Activated CD4-positive, alpha-beta T cell treated with anti-CD3 and anti-CD28 coated beads, Interleukin-2, Interleukin-6, amounts not matched to agents 100 ng/mL and 50 ng/mL, durations not matched to agents 16 hours and 8 hours (primary cell): ENCODE measurements at regions not wholly inside any gene's neighbourhood (a gene's known extent, or its start where the extent isn't known, plus 50 kb on each side); places are given as distances from the start of the nearest gene placed in this dataset.

Experiments used
- DNase-seq: peaks from one replicate; pipeline ENCODE4 v3.0.0-alpha.2; 2020

DNA sequence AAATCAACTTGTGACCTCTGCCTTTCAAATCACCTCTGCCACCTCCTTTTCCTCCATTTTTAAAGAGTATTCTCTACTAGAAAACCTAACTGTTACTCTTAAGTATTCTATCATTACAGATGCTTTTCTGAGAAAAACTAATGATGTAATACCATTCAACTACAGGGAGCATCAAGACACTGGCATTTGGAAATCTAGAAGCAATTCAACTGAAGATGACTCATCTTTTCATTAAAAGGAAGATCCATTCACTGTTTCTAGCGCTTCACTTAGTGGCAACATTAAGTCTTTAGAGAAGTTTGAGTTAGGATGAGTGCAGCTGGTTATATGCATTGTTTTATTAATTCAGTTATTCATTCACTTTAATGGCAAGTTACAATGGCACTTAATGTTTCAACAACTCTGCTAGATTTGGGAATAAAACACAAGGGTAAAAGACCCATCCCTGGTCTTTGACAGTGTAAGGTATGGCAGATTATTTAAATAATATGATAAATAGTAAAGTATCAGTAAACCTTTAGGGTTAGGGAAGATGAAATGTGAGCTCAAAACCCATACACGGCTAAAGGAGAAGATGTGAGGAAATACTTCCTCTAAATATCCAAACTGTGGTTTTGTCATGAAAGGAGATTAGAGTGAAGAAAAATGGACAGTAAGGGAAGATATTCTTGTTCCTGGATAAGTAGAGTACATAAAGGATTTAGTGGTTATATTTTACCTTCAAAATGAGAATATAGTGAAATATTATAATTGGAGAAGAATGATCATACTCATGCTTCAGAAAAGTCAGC, 61.7 kb downstream of the KCNJ2 start:
- no peak for DNase-seq

- no peak for DNase-seq
Observed at GRCh38 chr17:70232466-70232865, 63.1 kb downstream of the KCNJ2 start.

DNA sequence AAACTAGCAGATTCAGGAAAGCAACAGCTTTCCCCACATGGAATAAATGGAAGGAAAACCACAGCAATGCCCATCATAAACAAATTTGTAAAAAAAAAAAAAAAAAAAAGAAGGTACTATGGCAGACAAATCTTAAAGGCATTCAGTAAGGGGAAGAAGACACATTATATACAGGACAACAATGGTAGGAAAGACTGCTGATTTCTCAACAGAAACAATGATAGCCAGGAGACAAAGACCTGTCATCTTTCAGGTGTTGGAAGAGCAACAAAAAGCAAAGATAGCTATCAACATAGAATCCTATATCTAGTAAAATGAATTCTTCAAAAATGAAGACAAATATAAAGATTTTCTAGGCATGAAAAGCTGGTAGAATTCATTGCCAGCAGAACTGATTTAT, 65.9 kb downstream of the KCNJ2 start:
- DNase-seq = no peak

DNA sequence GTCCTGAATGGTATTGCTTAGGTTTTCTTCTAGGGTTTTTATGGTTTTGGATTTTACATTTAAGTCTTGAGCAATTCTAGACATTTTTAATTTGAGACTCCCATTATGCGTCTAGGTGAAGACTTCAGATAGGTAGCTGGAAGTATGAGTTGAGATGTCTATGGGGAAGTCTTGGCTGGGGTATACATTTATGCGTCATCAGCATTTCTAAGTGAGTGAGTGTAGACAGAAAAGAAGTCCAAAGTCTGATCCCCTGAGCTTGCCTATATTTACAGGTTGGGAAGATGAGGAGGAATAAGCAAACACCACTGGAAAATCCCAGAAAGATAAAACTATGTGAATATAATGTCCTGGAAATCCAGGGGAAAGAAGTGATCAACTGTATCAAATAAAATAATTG, 68.9 kb downstream of the KCNJ2 start:
- no peak for DNase-seq

- no peak for DNase-seq
Observed at GRCh38 chr17:70238646-70239045, 69.3 kb downstream of the KCNJ2 start.

DNA sequence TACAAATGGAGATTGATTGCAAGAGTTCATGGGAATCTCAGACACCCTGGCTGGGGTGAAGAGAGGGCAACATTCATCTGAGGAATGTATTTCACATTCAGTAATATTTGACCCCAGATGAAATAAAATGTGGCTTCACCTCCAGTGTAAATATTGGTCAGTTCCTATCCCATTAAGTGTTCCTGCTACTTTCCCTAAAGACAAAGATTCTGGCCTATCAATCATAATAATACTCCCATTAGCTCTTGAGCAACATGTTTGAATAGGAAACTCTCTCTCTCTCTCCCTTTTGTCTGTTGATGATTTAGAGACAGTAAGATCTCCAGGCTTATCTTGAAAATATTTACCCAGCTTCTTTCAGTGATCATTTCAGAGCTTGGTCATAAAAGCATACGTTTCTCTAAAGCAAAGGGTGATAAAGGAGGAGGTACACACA, 70.1 kb downstream of the KCNJ2 start:
- no peak for DNase-seq

- no peak for DNase-seq
Observed at GRCh38 chr17:70241071-70241470, 71.7 kb downstream of the KCNJ2 start.

DNA sequence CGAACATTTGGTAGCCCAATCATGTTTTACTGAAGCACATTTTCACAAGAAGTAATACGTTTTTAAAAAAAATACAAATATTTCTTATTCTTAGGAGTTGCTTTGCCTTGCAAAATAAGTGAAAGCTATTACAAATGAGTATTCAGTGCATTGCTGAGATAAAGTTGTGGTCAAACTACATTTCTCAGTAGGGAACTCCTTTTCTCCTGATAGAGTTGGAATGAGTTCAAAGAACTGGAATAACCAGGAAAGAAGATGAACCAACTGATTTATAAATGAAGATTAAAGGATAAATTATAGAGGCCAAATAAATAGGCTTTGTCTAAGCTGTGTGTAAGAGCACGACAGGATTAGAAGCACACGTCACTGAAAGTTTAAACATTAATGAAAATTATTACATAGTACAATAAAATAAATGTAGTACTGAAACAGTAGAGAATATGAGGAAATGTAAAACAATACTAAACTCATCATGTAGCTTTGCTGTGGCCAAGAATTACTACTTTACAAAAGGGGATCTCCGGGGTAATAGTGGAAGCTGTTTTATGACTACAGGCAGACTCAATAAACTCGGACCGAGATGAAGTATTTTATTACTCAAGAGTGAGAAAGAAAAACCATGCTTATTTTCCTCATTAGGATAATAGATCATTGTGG, 73.6 kb downstream of the KCNJ2 start:
- no peak for DNase-seq

GRCh38 chr17:70251706-70252105, 82.4 kb downstream of the KCNJ2 start:
- no peak for DNase-seq

- DNase-seq = no peak
Observed at GRCh38 chr17:70254735-70255460, 85.6 kb downstream of the KCNJ2 start.

DNA sequence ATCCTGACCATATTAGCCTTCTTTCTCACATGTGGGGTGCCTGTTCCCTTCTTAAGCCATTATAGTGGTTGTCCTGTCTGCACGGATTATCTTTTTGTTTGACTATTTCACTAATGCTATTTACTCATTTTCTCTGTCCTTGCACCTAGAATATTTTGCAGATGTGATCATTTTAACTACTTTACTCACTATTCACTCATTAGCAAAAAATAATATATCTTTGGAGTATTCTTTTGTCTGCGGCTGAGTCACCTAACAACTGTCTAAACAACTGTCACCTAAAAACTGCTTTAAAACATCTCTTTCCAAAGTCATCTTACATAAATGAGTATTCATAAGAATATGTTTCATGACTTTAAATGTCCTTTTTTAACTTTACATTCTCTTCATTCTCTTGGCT, 87.4 kb downstream of the KCNJ2 start:
- DNase-seq = no peak

- DNase-seq = no peak
Observed at GRCh38 chr17:70258465-70258864, 89.1 kb downstream of the KCNJ2 start.

- no peak for DNase-seq
Observed at GRCh38 chr17:70259400-70259799, 90.1 kb downstream of the KCNJ2 start.

- no peak for DNase-seq
Observed at GRCh38 chr17:70261170-70261569, 91.8 kb downstream of the KCNJ2 start.

DNA sequence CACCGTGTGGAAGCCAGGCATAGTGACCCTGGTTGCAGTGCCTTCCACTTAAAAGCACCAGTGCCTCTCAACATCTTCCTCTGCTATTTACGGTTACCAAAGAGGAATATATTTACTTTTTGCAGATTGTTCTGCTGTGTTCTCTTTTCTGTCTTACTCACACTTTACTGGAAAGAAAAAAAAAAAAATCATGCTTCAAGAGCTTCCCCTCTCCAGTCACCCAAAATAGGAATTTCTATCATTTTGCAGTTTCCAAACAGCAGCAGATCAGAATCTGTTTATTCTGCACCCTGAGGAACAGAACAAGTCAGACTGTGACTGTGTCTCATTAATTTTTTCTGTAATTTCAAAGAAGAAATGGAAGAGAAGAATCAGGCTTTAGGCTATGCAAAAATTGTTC, 96.1 kb downstream of the KCNJ2 start:
- no peak for DNase-seq

DNA sequence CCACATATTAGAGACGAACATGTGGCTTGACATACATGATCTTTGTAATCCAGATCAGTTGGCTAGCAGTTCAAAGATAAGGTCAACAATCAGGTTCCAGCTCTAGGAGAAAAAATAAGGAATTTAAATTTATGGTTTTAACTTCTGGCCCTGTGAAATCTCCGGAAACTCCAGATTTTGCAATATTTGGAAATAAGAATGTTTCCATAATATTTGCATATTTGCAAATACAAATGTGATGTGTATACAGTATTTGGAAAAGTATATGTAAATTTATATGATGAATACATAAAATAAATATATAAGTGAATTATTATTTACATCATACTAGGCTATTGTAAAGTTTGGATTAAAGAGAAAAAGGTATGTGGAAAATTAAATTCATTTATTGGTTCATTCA, 97.1 kb downstream of the KCNJ2 start:
- DNase-seq = no peak

DNA sequence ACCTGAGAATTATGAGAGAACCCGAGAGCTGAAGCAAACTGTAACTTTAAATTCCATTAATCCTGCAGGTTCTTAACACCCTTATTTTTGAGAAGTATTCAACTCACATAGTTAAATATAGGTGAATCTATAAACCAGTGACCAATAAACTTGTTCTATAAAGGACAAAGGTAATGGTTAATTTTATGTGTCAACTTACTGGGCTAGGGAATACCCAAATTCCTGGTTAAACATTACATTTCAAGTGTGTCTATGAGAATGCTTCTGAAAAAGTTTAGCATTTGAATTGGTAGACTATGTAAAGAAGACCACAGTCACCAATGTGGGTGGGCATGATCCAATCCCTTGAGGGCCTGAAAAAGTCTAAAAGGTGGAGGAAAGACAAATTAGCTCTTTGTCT, 99.1 kb downstream of the KCNJ2 start:
- DNase-seq = no peak

DNA sequence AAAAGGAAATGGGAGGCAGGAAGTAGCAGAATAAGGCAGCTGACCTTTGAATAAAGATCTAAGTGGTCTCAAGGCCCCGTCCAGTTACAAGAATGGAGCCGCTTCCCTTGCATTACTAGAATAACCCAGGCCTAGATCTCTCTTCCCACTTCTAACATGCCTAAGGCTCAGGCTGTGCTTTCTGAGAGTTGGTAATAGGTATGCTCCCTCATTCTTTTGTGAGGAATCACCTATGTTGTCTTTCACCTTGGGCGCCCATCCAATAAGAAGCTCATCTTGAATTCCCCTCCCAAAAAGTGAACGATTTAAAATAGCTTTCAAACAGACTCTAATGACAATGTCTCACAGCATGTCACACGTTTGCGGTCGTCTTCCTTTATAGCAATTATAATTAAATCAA, 101.2 kb downstream of the KCNJ2 start:
- no peak for DNase-seq

DNA sequence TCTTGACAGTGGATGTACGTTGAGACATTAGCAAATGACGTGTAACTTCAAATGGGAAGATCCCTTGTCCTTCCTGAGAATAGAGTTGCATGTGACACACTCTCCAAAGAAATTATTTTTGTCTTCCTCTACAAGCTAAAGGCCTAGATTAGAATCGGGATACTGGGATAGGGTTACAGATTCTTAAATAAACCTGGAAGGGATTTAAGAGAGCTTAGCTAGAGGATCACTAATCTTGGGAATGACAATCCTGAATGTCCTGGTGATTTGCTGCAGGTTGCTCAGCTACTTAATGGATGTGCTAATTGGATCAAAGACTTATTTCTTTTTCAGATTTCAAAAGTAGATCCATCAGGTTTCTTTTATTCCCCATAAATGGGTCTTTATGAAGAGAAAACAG, 101.9 kb downstream of the KCNJ2 start:
- DNase-seq = no peak

DNA sequence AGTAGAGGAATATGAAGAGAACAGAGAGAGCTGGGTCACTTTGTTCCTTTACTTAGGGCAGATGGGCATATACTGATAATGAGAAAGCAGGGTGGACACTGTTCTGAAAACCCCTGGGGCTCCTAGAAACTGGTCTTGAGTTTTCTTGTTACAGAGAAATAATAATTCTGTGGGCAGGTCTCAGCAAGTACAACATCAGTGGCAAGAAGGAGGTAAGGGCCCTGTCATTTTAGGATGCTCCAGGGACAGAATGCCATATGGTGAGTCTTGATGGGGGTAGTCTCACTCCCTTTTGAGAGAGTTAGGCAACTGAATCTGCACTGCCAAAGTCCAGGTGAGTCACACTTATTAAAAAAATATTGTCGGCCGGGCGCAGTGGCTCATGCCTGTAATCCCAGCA, 102.3 kb downstream of the KCNJ2 start:
- no peak for DNase-seq

DNA sequence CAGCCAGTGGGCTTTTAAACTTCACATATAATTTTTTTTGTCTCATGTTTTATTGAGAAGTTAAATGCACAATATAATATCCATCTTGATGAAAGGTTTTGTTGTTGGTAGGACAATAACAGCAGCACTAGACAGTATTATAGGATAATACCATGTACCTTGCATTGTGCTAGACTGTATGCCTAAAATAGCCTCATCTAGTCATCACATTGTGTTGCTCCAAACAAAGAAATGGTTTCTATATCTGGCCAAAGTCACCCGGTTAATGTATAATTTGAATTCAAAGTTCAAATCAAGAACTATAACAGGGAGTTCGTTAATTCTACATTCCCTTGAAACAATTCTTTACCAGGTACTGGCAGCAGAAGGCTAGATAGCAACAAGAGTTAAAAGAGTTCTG, 104.9 kb downstream of the KCNJ2 start:
- DNase-seq = no peak

DNA sequence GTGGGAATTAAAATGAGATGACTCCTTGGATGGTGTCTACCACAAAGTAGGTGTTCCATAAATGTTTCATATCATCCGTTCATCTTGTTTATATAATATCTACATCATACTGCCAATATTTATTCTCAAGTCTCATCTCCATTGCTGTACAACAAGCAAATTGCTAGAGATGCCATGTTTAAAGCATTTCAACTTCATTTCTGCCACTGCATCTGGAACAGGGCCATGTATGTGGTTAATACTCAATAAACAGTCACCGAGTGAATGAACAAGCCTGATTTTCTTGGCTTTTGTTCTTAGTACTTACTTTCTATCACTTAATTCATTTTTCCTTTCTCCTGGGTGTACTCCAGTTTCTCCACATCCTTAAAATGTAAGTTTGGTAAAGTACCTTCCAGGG, 107.6 kb downstream of the KCNJ2 start:
- DNase-seq = no peak

DNA sequence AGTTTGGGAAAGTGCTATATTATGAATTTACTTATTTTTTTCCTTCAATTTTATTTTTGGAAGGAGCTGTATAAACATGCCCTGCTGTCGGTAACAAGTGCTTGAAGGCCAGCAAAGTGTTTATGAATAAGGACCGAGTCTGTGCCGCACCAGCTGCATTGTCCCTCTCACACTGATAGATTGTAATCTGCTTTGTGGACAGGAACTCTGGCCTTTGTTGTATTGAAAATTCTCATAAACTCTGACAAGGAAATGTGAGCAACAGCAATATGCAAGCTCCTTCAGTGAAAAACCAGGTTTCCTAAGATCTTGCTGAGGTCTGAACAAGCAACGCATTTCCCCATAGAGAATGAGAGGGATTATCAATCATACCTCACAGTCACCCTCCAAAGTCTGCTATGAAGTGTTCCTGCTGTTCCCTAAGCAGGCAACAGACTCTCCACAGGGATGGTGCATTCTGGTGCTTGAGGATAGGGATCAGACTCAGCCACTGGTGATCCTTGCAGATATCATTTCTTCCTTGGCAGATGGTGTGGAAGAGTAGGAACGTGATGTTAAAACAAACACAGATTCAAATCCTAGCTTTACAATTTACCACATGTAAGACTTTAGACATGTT, 109.6 kb downstream of the KCNJ2 start:
- no peak for DNase-seq

DNA sequence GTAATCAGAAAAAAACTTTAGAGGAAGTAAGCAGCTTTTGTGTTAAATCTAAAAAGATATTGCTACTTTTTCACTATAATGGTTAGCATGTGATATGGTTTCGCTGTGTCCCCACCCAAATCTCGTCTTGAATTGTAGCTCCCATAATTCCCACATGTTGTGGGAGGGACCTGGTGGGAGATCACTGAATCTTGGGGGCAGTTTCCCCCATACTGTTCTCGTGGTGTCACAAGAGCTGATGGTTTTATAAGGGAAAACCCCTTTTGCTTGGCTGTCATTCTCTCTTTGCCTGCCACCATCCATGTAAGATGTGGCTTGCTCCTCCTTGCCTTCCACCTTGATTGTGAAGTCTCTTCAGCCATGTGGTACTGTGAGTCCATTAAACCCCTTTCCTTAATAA, 117.1 kb downstream of the KCNJ2 start:
- no peak for DNase-seq
